ENCODE measurements at regions not wholly inside any gene's neighbourhood (a gene's known extent, or its start where the extent isn't known, plus 50 kb on each side); places are given as distances from the start of the nearest gene placed in this dataset.

DNA sequence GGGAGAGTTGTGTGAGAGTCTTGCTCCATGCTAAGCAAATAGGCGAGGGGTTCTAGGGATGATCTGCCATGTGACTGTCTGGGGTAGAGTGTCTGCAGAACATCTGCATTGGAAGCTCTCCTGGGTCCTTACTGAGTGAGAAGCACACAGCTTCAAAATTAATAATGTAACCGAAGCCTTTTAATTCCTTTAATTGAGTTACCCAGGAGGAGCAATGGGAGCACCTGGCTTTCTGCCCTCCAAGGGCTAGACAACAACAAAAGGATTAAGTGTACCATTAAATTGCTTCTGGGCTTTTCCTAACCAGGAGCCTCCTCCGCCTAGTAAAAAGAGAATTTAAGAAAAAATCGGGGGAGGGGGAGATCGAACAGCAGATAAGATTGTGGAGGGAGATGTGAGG is 102.0 kb upstream of the TBX20 start:
- CTCF ChIA-PET, result interaction anchor here (1.5 kb wide), 1 partner anchor 69 kb away, joined by 3 read pairs; no protein-coding TSS in a partner anchor
- POLR2A ChIA-PET, result no interaction called here
- no peaks in the 10 kb centered on the region for H3K27me3 ChIP-seq (ENCODE audit: control insufficient read depth, insufficient read depth, low read length)
- no peaks in the 10 kb centered on the region; the same call in none of the 2 replicates for H3K9me3 ChIP-seq (ENCODE audit: control insufficient read depth, insufficient read depth, low read length)
- TF ChIP-seq, protein P1, sequence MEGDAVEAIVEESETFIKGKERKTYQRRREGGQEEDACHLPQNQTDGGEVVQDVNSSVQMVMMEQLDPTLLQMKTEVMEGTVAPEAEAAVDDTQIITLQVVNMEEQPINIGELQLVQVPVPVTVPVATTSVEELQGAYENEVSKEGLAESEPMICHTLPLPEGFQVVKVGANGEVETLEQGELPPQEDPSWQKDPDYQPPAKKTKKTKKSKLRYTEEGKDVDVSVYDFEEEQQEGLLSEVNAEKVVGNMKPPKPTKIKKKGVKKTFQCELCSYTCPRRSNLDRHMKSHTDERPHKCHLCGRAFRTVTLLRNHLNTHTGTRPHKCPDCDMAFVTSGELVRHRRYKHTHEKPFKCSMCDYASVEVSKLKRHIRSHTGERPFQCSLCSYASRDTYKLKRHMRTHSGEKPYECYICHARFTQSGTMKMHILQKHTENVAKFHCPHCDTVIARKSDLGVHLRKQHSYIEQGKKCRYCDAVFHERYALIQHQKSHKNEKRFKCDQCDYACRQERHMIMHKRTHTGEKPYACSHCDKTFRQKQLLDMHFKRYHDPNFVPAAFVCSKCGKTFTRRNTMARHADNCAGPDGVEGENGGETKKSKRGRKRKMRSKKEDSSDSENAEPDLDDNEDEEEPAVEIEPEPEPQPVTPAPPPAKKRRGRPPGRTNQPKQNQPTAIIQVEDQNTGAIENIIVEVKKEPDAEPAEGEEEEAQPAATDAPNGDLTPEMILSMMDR (IDR thresholded peaks at IDR 0.05; ENCODE audit: low read depth, low read length), result no peak
- no peak overlapping the region for H3K4me3 ChIP-seq (ENCODE audit: low read depth, low read length)
- no peak for DNase-seq (ENCODE audit: low read depth, low spot score)
- no peak overlapping the region for H3K27ac ChIP-seq (ENCODE audit: low read depth, low read length)

DNA sequence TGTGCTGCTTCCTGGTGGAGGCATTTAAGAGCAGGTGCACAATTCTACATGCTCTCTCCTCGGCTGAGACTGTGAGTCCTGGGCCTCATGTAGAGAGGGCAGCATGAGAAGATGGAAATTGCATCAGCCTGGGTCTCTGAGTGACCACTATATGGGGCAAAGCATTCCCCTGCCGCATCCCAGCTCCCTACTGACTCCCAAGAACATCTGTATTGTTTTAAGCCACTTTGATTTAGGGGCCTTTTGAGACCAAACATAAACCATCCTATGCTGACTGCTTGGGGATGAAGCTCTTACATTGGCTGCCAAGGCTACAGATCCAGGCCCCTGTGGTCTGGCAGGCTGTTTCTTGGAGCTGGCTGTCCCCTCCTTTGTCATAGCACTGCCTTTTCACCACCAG is 101.3 kb upstream of the TBX20 start:
- CTCF ChIA-PET, result interaction anchor here (1.5 kb wide), 1 partner anchor 70 kb away, joined by 3 read pairs; no protein-coding TSS in a partner anchor
- Histone ChIP-seq H3K27me3 (ENCODE audit: control insufficient read depth, insufficient read depth, low read length) (no peaks in the 10 kb centered on the region), H3K9me3 (ENCODE audit: control insufficient read depth, insufficient read depth, low read length) (no peaks in the 10 kb centered on the region; the same call in none of the 2 replicates), H3K4me3 (ENCODE audit: low read depth, low read length) (no peak overlapping the region), H3K27ac (ENCODE audit: low read depth, low read length) (no peak overlapping the region)
- POLR2A ChIA-PET, result no interaction called here
- TF ChIP-seq, protein P1 (IDR thresholded peaks at IDR 0.05; ENCODE audit: low read depth, low read length), result no peak
- DNase-seq (ENCODE audit: low read depth, low spot score), result no peak

DNA sequence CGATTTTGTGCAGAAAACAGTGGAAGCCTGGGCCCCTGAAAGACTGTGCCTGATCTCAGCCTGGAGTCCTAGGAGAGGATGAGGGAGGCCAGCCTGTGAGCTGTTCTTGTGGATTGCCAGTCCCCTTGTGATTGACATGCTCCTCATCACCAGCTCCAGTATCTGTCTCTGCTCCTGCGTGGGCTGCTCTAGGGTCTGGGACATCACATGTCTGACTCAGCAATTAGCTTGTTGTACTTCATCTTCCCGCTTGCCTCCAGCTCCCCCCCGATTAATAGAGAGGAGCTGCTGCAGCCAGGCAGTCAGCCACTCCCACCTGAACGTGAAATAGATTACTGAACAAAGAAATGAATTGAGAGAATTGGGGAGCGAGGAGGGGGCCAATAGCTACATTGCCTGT is 99.6 kb upstream of the TBX20 start:
- CTCF ChIA-PET, result no interaction called here

DNA sequence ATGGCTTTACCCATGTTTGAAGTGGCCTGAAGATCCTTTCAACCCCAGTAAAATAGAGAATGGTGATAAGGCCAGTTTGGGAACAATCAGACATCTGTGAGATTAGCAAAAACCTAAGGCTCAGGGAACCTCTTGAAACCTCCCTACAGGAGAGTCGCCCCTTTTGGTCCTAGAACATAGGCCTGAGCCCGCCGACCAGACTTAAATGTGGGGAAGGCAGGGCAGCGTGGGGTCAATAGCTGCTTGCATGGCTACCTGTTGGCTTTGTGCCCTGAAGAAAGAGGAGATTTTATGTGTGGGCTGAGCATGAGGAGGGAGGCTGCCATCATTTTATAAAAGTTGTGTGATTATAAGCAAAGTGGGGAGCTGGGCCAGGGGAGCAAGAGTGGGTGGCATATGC is 97.6 kb upstream of the TBX20 start:
- POLR2A ChIA-PET, result no interaction called here
- H3K27ac ChIP-seq (ENCODE audit: low read depth, low read length), result no peak overlapping the region
- no peaks in the 10 kb centered on the region for H3K27me3 ChIP-seq (ENCODE audit: control insufficient read depth, insufficient read depth, low read length)
- TF ChIP-seq, protein P1 (IDR thresholded peaks at IDR 0.05; ENCODE audit: low read depth, low read length), result no peak
- CTCF ChIA-PET, result no interaction called here
- no peak for DNase-seq (ENCODE audit: low read depth, low spot score)
- no peaks in the 10 kb centered on the region; the same call in none of the 2 replicates for H3K9me3 ChIP-seq (ENCODE audit: control insufficient read depth, insufficient read depth, low read length)
- H3K4me3 ChIP-seq (ENCODE audit: low read depth, low read length), result no peak overlapping the region

More for the DNA sequence above, 99.6 kb upstream of the TBX20 start:
- H3K9me3 ChIP-seq (ENCODE audit: control insufficient read depth, insufficient read depth, low read length), result no peaks in the 10 kb centered on the region; the same call in none of the 2 replicates
- H3K27ac ChIP-seq (ENCODE audit: low read depth, low read length), result no peak overlapping the region
- POLR2A ChIA-PET, result no interaction called here
- DNase-seq (ENCODE audit: low read depth, low spot score), result no peak
- no peaks in the 10 kb centered on the region for H3K27me3 ChIP-seq (ENCODE audit: control insufficient read depth, insufficient read depth, low read length)
- TF ChIP-seq, protein P1 (IDR thresholded peaks at IDR 0.05; ENCODE audit: low read depth, low read length), result no peak
- H3K4me3 ChIP-seq (ENCODE audit: low read depth, low read length), result no peak overlapping the region

DNA sequence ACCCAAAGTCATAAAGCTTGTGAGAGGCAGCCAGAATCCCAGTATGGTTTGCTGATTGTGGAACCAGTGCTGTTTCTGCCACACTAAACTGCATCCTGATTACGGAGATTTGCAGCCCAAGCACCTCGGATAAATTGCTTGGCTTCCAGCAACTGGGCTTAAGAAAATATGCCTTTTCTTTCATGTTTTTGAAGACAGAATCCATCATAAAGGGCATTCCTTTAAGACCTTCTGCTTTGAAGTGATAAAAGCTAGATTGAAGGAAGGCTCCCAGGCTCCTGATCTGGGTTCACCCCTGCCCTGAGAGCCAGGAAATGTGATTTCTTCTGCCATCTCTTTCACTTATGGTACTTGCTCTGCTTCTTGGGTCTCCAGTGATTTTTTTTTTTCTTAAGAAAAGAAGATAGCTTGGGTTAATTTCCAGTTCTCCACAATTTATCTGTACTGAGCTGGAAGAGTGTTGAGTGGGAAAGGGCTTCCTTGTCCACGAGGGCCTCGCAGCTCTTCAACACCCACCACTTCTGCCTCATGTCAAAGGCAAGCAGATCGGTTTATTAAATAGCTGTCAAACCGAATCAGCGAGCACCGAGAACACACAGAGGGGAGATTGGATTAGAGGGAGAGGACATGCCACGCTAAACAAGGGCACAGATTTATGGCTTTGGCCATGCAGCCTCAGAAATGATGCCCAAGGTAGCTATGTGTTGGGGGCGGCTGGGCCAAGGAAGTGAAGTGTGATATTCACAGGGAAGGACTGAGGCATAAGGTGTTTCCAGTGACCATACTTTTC is 94.9 kb upstream of the TBX20 start:
- DNase-seq (ENCODE audit: low read depth, low spot score), result no peak
- Histone ChIP-seq H3K9me3 (ENCODE audit: control insufficient read depth, insufficient read depth, low read length) (no peaks in the 10 kb centered on the region), H3K27ac (ENCODE audit: low read depth, low read length) (no peak overlapping the region), H3K4me3 (ENCODE audit: low read depth, low read length) (no peak overlapping the region), H3K27me3 (ENCODE audit: control insufficient read depth, insufficient read depth, low read length) (no peaks in the 10 kb centered on the region)
- POLR2A ChIA-PET, result no interaction called here
- CTCF ChIA-PET, result no interaction called here
- TF ChIP-seq, protein P1 (IDR thresholded peaks at IDR 0.05; ENCODE audit: low read depth, low read length), result no peak

Data from AG04450 (cell line).